RWPE2 (cell line): ENCODE measurements at regions not wholly inside any gene's neighbourhood (a gene's known extent, or its start where the extent isn't known, plus 50 kb on each side); places are given as distances from the start of the nearest gene placed in this dataset.

Source experiments
- ATAC-seq: fragments of 200-7000 bp; cut with Tn5 transposase; 3 replicates; pipeline ENCODE4 v1.9.1; 2021; ENCODE audit warnings: low read depth
- DNase-seq: peaks from one replicate; pipeline ENCODE4 v3.0.0-alpha.2; 2020; ENCODE audit warnings: low spot score
- H3K27ac ChIP-seq: fragments of 450-650 bp; 2 replicates; pipeline ENCODE4 v1.5.1; 2017; ENCODE audit warnings: mild to moderate bottlenecking; ENCODE audit not compliant: poor library complexity, severe bottlenecking
- H3K27me3 ChIP-seq: fragments of 250-450 bp; sonication (Bioruptor Pico); 2 replicates; pipeline ENCODE4 v1.5.1; 2021; ENCODE audit warnings: mild to moderate bottlenecking, moderate library complexity; ENCODE audit not compliant: insufficient read depth, poor library complexity, severe bottlenecking
- H3K36me3 ChIP-seq: fragments of 250-450 bp; sonication (Bioruptor Pico); 2 replicates; pipeline ENCODE4 v1.5.1; 2020; ENCODE audit warnings: low read depth, mild to moderate bottlenecking, moderate library complexity
- H3K4me1 ChIP-seq: fragments of 250-450 bp; sonication (Bioruptor Pico); 2 replicates; pipeline ENCODE4 v1.5.1; 2021; ENCODE audit warnings: mild to moderate bottlenecking, moderate library complexity; ENCODE audit not compliant: insufficient read depth, poor library complexity, severe bottlenecking
- H3K4me3 ChIP-seq: fragments of 250-450 bp; sonication (Bioruptor Pico); 2 replicates; pipeline ENCODE4 v1.5.1; 2021; ENCODE audit warnings: mild to moderate bottlenecking, moderate library complexity; ENCODE audit not compliant: severe bottlenecking
- H3K9me3 ChIP-seq: fragments of 250-450 bp; sonication (Bioruptor Pico); 2 replicates; pipeline ENCODE4 v1.5.1; 2021; ENCODE audit warnings: mild to moderate bottlenecking, moderate library complexity; ENCODE audit not compliant: severe bottlenecking
- CTCF ChIP-seq: fragments of 450-650 bp; IDR thresholded peaks from one replicate; pipeline ENCODE4 v1.5.1; 2017; ENCODE audit warnings: mild to moderate bottlenecking, moderate library complexity; ENCODE audit not compliant: poor library complexity, severe bottlenecking

GRCh38 chr11:116242006-116242405, 530.8 kb downstream of the BUD13 start:
- no peak for TF ChIP-seq CTCF
- Histone ChIP-seq H3K4me3 (no peak overlapping the region), H3K4me1 (no peaks in the 10 kb centered on the region), H3K27ac (no peak overlapping the region), H3K9me3 (no peaks in the 10 kb centered on the region), H3K27me3 (no peaks in the 10 kb centered on the region), H3K36me3 (no peaks in the 10 kb centered on the region)
- no peak for DNase-seq
- no peak for ATAC-seq

GRCh38 chr11:116240710-116241109, 532.1 kb downstream of the BUD13 start:
- Histone ChIP-seq H3K4me1 (no peaks in the 10 kb centered on the region), H3K4me3 (no peak overlapping the region), H3K36me3 (no peaks in the 10 kb centered on the region), H3K27ac (no peak overlapping the region), H3K9me3 (no peaks in the 10 kb centered on the region), H3K27me3 (no peaks in the 10 kb centered on the region)
- ATAC-seq: no peak
- DNase-seq: no peak
- TF ChIP-seq CTCF: no peak

GRCh38 chr11:116239247-116239646, 533.5 kb downstream of the BUD13 start:
- no peaks in the 10 kb centered on the region for H3K4me1 ChIP-seq
- H3K36me3 ChIP-seq: no peaks in the 10 kb centered on the region
- H3K4me3 ChIP-seq: no peak overlapping the region
- no peak for DNase-seq
- no peak for ATAC-seq
- no peak overlapping the region for H3K27ac ChIP-seq
- no peaks in the 10 kb centered on the region for H3K27me3 ChIP-seq
- H3K9me3 ChIP-seq: no peaks in the 10 kb centered on the region
- no peak for TF ChIP-seq CTCF

- Histone ChIP-seq H3K4me3 (no peak overlapping the region), H3K27me3 (no peaks in the 10 kb centered on the region), H3K27ac (no peak overlapping the region), H3K4me1 (no peaks in the 10 kb centered on the region), H3K36me3 (no peaks in the 10 kb centered on the region), H3K9me3 (no peaks in the 10 kb centered on the region)
- ATAC-seq (no peak), DNase-seq (no peak)
- TF ChIP-seq CTCF: no peak
Measured at GRCh38 chr11:116234989-116235568, 537.7 kb downstream of the BUD13 start.

- Histone ChIP-seq H3K27me3 (no peaks in the 10 kb centered on the region), H3K27ac (no peak overlapping the region), H3K36me3 (no peaks in the 10 kb centered on the region), H3K9me3 (no peaks in the 10 kb centered on the region), H3K4me1 (no peaks in the 10 kb centered on the region), H3K4me3 (no peak overlapping the region)
- TF ChIP-seq CTCF: no peak
- no peak for ATAC-seq
- DNase-seq: no peak
Measured at GRCh38 chr11:116233561-116233960, 539.2 kb downstream of the BUD13 start.
